ENCODE measurements at regions not wholly inside any gene's neighbourhood (a gene's known extent, or its start where the extent isn't known, plus 50 kb on each side); places are given as distances from the start of the nearest gene placed in this dataset.
"Not testable (repeated sequence)": the region's sequence is repeated elsewhere in the genome, so short reads cannot be mapped to it uniquely, and the experiment has no call there.

GRCh38 chr20:50359607-50360217 is 150.5 kb upstream of the PTPN1 start:
- intact Hi-C loops (cut with micrococcal nuclease), result no loop called here
- no peaks in the 10 kb centered on the region for H3K4me1 Mint-ChIP-seq
- H3K27me3 Mint-ChIP-seq, result peaks cover 10% of the 10 kb centered on the region
- no peaks in the 10 kb centered on the region for H3K36me3 Mint-ChIP-seq (ENCODE audit: low read depth)
- H3K27ac Mint-ChIP-seq, result no peak overlapping the region
- POLR2A ChIA-PET, result no interaction called here
- H3K9me3 Mint-ChIP-seq, result no peaks in the 10 kb centered on the region
- H3K4me3 Mint-ChIP-seq, result no peak overlapping the region
- TF ChIP-seq CTCF (IDR thresholded peaks at IDR 0.05), result no peak
- CTCF ChIA-PET, result no interaction called here
- no peak for ATAC-seq (ENCODE audit: low read depth)
- no peak for DNase-seq

- H3K4me1 Mint-ChIP-seq, result no peaks in the 10 kb centered on the region
- ATAC-seq (ENCODE audit: low read depth) (no peak), DNase-seq (no peak)
- ChIA-PET CTCF (no interaction called here), POLR2A (no interaction called here)
- no peak overlapping the region for H3K27ac Mint-ChIP-seq
- peaks cover 10% of the 10 kb centered on the region for H3K27me3 Mint-ChIP-seq
- TF ChIP-seq CTCF (IDR thresholded peaks at IDR 0.05), result no peak
- H3K36me3 Mint-ChIP-seq (ENCODE audit: low read depth), result no peaks in the 10 kb centered on the region
- no peak overlapping the region for H3K4me3 Mint-ChIP-seq
- intact Hi-C loops (cut with micrococcal nuclease), result no loop called here
- H3K9me3 Mint-ChIP-seq, result no peaks in the 10 kb centered on the region
These were observed 149.9 kb upstream of the PTPN1 start for GRCh38 chr20:50360218-50360672.

- H3K4me3 Mint-ChIP-seq, result no peak overlapping the region
- no peak overlapping the region for H3K27ac Mint-ChIP-seq
These were observed 149.3 kb upstream of the PTPN1 start for GRCh38 chr20:50360921-50361320.

GRCh38 chr20:50362177-50362576 is 148.0 kb upstream of the PTPN1 start:
- H3K27me3 Mint-ChIP-seq, result peaks cover 16% of the 10 kb centered on the region
- H3K36me3 Mint-ChIP-seq (ENCODE audit: low read depth); H3K9me3 Mint-ChIP-seq; ATAC-seq (ENCODE audit: low read depth); CTCF ChIA-PET; H3K4me1 Mint-ChIP-seq; POLR2A ChIA-PET; H3K27ac Mint-ChIP-seq; DNase-seq; H3K4me3 Mint-ChIP-seq; intact Hi-C loops (cut with micrococcal nuclease): not testable (repeated sequence)

More at GRCh38 chr20:50360921-50361320, 149.3 kb upstream of the PTPN1 start:
- intact Hi-C loops (cut with micrococcal nuclease), result no loop called here
- Mint-ChIP-seq H3K36me3 (ENCODE audit: low read depth) (no peaks in the 10 kb centered on the region), H3K4me1 (no peaks in the 10 kb centered on the region), H3K9me3 (no peaks in the 10 kb centered on the region), H3K27me3 (peaks cover 12% of the 10 kb centered on the region)
- TF ChIP-seq CTCF (IDR thresholded peaks at IDR 0.05), result no peak
- CTCF ChIA-PET, result no interaction called here
- ATAC-seq (ENCODE audit: low read depth) (no peak), DNase-seq (no peak)
- POLR2A ChIA-PET, result no interaction called here

GRCh38 chr20:50363027-50363426 is 147.2 kb upstream of the PTPN1 start:
- Mint-ChIP-seq H3K9me3 (no peaks in the 10 kb centered on the region), H3K4me1 (no peaks in the 10 kb centered on the region), H3K36me3 (ENCODE audit: low read depth) (no peaks in the 10 kb centered on the region), H3K27ac (no peak overlapping the region), H3K27me3 (peaks cover 17% of the 10 kb centered on the region), H3K4me3 (no peak overlapping the region)
- intact Hi-C loops (cut with micrococcal nuclease), result no loop called here
- no peak for ATAC-seq (ENCODE audit: low read depth)
- ChIA-PET CTCF (no interaction called here), POLR2A (no interaction called here)
- DNase-seq, result no peak
- no peak for TF ChIP-seq CTCF (IDR thresholded peaks at IDR 0.05)

GRCh38 chr20:50363479-50363878 is 146.7 kb upstream of the PTPN1 start:
- Mint-ChIP-seq H3K4me3 (no peak overlapping the region), H3K4me1 (no peaks in the 10 kb centered on the region), H3K27ac (no peak overlapping the region), H3K36me3 (ENCODE audit: low read depth) (no peaks in the 10 kb centered on the region), H3K9me3 (no peaks in the 10 kb centered on the region), H3K27me3 (peaks cover 22% of the 10 kb centered on the region)
- CTCF ChIA-PET, result no interaction called here
- POLR2A ChIA-PET, result no interaction called here
- intact Hi-C loops (cut with micrococcal nuclease), result no loop called here
- DNase-seq (no peak), ATAC-seq (ENCODE audit: low read depth) (no peak)
- no peak for TF ChIP-seq CTCF (IDR thresholded peaks at IDR 0.05)

Data from activated B cell treated with CpG ODN at 0.5 μM for 24 hours (primary cell).